GM10266 (cell line): ENCODE measurements at regions not wholly inside any gene's neighbourhood (a gene's known extent, or its start where the extent isn't known, plus 50 kb on each side); places are given as distances from the start of the nearest gene placed in this dataset.

ENCODE experiments used
- DNase-seq: peaks from one replicate; pipeline ENCODE4 v3.0.0; 2012; ENCODE audit errors: extremely low spot score
- CTCF ChIP-seq: IDR thresholded peaks from 2 replicates; pipeline ENCODE4 v1.5.1; 2012; ENCODE audit warnings: mild to moderate bottlenecking, low read depth; ENCODE audit not compliant: control insufficient read depth, insufficient read depth; ENCODE audit errors: missing control alignments

DNA sequence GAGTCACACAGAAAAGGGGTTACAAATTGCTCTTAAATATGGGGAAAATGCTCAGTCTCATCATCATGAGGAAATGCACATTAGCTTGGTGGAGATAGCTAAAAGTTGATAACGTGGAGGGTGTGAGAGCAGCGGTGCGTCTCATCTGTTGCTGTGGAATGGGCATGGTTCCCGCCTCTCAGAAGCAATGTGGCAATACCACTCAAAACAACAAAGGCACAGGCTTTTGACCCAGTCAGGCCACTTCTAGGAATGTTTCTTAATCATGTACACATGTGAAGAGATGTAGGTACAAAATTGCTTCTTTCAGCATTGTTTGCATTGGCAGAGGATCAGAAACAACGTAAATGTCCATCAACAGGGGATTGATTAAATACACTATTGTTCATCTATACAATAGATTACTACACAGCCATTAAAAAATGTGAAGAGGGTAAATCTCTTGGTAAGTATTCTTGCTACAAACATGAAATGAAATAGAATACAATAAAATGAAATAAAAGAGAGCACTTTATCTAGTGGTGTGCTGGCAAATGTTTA lies 212.6 kb upstream of the MSX2 start:
- no peak for DNase-seq
- TF ChIP-seq CTCF = no peak

GRCh38 chr5:174514325-174514724 lies 210.1 kb upstream of the MSX2 start:
- no peak for DNase-seq
- TF ChIP-seq CTCF = no peak

- no peak for DNase-seq
- no peak for TF ChIP-seq CTCF
These were observed 209.4 kb upstream of the MSX2 start for GRCh38 chr5:174514983-174515394.

DNA sequence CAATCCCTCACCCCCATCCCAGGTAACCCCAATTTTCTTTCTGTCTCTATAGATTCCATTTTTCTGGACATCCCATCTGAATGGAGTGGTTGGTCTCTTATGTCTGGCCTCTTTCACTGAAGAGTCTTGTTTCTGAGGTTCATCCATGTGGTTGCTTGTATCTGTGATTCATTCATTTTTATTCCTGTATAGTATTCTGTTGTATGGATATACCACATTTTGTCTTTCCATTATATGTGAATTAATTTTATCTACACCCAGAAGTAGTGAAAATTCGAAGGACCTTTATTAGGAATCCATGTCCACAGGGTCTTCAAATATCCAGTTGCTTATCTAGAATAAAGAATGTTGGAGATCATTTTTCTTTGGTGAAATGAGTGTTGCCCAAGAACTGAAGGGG lies 207.6 kb upstream of the MSX2 start:
- DNase-seq = no peak
- TF ChIP-seq CTCF = no peak

DNA sequence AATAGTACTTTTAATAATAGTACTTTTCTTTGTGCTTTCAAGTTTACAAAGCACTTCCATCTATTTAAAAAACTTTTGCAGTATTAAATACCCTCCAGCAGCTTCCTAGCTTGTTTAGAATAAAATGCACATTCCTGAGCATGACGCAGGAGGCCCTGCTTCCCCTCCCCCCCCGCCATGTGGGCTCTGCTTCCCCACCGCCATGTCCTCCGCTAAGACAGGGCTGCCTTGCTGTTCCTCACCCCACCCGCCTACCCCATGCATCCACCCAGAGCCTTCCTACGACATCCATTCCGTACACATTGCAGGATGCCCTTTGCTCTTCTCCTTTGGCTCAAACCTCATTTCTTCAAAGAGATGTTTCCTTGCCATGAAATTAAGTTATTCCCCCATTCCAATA lies 205.9 kb upstream of the MSX2 start:
- DNase-seq = no peak
- no peak for TF ChIP-seq CTCF

DNA sequence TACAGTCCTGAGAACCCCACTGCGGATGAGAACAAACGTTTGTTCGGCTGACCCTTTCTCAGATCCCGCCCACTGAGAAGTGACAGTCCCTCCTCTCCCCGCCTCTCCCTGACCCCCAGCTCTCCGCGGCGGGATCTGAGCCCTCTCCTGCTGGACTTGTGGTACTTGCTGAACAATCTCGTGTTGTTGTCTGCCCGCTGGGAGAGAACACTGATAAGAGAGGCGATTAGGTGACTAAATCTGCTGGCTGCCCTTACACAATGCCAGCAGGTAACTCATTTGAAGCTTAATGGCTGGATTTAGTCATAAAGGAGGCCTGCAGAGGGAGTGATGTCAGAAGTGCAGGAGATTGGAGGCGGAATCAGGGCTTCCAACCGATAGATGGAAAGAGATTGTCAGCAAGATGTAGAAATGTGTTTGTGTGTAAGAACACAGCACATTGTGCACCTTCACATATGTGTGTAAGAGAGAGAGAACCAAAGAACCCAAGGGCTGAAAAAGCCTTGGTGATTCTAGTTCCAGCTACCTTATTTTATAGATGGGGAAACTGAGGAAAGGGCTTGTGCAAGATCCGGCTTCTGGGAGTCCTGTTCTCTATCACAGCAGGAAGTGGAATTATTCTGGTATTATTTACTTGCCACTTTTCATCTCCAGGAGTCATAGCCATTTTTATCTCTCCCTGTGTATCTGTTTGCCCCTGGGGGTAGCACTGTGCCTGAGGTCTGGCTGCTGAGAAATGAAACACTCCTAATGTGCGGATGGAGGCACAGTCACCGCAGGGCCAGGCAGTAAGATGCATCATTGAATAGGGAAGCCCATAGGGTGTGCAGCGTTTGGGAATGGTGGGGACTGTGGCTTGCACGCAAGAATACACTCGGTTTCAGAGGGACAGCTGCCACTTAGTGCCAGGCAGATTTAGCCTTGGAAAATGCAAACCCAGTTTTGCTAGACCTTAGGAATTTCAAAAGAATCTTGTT lies 203.7 kb upstream of the MSX2 start:
- TF ChIP-seq CTCF = no peak
- no peak for DNase-seq

- no peak for TF ChIP-seq CTCF
- DNase-seq = no peak
These were observed 202.9 kb upstream of the MSX2 start for GRCh38 chr5:174521449-174521848.
